RPMI8226 (cell line): ENCODE measurements at regions not wholly inside any gene's neighbourhood (a gene's known extent, or its start where the extent isn't known, plus 50 kb on each side); places are given as distances from the start of the nearest gene placed in this dataset.

ENCODE experiments used
- DNase-seq: peaks from one replicate; pipeline ENCODE4 v3.0.0-alpha.2; 2015

DNA sequence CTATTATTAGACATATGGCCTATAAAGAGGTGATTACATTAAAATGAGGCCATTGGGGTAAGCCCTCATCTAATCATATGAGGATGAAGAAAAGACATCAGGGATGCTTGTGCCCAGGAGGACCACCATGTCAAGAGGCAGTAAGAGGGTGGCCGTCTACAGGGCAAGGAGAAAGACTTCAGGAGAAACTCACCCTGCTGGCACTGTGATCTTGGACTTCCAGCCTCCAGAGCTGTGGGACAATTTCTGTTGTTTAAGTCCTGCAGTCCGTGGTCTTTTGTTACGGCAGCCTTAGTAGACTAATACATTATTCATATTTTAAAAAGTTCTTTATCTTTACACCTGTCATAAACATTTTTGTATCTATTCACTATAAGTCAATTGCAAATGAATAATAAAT lies 290.0 kb downstream of the PRL start:
- no peak for DNase-seq

DNA sequence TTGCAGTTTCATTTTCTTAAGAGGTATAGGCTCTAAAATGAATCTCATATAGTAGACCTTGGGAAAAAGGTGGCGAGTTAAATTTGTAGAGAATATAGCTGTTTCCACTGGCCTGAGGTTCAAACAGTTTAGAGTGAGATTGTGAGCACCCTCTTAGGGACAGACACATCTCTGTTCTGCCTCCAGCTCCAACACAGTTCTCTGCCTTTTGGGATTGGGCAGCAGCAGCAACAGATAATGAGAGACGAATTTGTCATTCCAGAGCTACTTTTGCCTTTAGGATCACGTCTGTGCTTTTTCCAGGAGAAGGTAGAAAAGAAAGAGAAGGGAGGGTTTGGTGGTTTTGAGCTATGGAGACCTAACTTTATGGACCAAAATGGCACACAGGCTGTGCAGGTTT lies 289.4 kb downstream of the PRL start:
- DNase-seq, result no peak

DNA sequence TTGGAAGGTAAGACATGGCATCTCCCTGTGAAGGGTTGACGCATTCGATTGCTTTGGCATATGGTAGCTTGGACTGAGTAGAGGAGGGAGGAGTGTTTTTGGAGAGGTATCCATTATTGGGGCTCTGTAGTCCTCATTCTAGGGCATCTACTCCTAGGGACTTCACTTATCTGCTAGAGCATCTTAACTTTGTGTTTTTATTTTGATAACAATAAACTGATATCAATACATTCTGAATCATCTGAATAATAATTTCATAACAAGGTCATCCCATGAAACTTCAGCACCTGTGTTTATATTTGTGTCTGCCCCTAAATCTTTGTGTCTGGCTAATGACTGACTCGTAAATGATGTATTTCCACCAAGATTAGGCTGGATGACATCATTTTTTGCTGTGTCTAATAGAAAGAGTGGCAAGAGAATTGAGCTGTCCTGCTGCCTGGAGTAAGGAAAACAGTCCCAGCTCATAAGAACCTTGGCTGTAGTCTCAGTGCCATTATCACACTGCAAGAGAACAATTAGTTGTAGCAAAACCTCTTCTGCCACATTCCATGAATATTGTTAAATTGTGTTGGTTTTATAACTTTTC lies 288.5 kb downstream of the PRL start:
- no peak for DNase-seq

DNA sequence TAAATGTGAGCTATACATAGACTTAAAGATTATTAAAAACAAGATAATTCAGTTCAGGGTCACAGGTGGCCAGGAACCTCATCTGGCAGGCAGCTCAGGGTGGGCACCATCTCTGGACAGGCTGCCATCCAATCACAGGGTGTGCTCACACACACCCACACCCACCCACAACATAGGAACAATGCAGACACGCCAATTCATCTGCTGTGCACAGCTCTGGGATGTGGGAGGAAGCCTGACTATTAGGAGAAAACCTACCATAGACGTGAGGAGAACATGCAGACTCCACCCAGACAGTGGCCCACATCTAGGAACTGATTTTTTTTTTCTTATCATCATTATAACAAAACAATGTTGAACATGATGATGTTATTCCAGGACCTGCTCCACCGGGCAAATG lies 286.7 kb downstream of the PRL start:
- DNase-seq, result no peak

DNA sequence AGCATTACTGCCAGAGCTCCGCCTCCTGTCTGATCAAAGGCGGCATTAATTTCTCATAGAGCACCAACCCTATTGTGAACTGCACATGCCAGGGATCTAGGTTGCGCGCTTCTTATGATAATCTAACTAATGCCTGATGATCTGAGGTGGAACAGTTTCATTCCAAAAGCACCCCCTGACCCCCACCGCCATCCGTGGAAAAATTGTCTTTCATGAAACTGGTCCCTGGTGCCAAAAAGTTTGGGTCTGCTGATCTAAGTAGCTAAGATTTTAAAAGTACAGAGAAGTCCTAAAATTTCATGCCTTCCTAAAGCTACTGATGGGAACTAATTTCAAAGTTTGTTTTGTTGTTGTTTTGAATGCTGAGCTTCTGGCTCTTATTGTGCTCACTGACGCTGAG lies 281.6 kb downstream of the PRL start:
- DNase-seq, result no peak

DNA sequence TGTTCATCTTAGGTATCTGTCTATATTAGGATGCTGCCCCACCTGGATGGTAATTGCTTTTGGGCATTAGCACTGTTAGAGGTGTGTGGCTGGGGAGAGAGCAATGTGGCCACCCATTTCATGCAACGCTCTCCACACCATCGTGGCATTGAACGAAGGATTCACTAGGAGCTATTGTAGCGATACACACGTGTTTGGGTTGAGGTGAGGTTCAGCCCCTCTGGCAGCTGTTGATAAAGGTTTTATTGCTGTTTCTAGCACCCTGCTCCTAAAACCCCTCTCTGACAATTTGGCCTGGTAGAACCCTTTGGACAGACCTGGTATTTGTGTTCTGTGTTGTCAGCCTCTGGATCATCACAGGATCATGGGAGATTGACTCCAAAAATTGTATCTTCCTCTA lies 280.9 kb downstream of the PRL start:
- DNase-seq, result no peak

DNA sequence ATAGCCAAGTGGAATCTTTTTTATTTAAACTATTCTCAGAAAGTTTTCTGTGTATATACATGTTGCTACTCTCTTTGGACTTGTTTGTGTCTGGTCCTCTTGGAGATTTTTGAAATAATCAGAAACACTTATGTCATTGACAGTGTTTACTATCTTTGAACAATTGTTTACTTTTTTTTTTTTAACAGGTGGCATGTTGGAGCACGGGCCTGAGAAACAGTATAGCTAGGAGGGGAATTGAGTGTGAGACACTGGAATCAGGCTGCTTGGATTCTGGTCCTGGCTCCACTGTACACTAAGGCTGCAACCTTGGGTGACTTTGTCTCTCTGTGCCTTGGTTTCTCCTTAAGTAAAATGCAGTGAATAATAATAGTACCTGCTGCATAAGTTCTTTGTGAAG lies 279.6 kb downstream of the PRL start:
- no peak for DNase-seq

DNA sequence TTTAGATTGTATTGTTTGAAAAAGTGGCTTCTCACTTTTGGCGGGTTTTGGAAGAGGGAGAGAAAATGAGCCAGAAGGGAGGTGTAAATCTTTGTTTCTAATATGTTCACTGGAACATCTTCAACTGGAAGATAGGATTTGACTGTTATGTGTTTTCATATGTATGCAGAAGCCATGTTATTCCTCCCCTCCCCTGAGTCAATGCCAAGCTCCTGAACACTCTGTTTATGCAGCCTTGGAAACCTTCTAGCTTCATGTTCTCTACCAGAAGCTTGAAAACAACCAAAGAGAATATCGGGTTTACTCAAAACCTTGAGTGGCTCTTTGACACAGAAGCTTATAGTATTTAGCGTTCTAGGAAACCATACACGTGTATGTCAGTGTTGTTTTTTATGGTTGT lies 279.1 kb downstream of the PRL start:
- no peak for DNase-seq

DNA sequence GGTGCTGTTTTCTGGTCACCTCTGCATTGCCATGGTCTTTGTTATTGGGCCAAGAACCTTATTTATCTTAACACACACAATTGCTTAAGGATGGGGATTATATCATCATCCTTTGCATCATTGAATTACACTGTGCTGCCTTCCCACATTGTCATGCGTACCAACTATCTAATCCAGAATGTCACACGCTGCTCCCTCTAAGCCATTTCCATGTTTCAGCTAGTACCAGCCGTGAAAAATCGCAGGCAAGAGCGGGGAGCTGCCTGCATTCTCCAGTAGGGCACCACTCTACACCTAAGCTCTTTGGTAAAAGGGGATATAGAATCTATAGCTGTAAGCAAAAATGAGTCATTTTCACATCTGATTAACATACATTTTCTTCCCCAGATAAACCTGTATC lies 277.0 kb downstream of the PRL start:
- no peak for DNase-seq

DNA sequence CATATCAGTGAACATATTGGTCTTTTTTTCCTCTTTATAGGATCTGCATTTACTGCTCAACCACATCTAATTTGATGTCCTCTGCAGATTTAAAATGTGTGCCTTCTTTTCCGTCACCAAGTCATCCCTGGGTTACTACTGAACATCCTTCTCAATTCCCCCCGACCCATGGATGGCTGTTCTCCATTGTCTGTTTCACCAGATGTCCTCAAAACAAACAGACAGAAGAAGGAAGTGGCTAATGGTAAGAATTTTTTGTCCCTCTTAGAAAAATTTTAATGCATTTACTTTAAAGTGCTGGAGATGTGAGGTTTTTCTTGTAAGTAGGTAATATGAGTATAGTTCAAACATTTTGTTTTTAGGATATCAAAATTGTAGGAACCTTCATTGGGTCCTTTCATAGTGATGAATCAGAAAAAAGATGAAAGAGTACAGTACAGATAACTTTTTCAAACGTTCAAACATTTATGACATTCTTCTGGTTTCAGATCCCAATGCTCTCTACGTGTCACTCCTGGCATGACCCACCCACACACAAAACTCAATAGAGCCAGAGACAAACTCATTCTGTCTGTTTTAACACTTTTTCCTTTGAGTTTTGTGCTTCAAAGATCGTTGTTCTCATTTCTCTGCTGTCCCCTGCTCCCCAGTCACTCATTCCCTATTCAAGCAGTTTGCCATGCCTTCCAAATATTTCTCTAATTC lies 276.4 kb downstream of the PRL start:
- no peak for DNase-seq

DNA sequence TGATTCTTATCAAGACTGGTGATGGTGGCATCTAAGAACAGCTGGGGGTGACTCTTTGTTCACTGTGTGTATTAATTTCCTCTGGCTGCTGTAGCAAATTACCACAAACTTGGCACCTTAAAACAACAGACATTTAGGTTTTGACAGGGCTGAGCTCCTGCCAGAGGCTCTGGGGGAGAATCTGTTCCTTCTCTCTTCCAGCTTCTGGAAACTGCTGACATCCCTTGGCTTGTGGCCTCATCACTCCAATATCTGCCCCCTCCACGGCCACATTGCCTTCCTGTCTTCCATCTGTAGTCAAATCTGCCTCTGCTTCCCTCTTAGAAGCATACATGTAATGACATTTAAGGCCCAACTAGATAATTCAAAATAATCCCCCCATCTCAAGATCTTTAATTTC lies 274.9 kb downstream of the PRL start:
- no peak for DNase-seq

DNA sequence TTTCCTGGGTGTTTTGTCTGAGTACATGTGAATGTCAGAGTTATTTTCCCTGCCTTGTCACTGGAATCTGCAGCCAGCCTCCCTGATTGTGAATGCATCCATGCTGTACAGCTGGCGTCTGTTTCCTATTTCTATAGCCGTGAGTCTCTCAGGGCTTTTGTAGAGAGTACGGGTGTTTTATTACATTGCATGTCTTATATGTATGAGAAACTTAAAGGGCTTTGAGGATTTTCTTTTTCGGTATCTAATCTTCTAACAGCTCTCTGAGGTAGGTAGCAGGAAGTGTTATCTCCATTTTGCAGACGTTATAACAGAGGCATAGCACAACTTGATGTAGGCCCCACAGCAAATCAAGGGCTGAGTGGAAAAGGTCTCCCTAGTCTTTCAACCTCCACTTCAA lies 272.9 kb downstream of the PRL start:
- no peak for DNase-seq

DNA sequence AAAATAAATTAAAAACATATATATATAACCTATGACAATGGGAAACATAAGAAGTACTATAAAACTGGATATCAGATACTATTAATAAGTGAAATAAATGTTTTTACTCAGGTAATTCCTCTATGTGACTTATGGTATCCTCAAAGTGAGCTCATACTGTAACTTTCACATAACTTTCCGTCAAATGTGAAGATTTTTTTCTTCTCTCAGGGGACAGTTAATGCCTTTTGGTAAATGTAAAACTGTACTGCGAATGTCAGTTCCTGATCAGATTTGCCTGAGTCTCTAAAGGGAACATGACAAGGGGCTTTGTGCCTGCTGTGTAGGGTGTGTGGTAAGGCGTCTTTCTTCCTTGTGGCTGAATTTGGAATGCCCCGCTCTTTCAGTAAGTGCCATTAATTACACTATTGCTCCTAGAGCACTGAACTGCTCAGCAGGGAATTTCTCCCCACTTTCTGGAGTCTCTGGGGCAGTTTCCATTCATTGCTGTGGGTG lies 271.8 kb downstream of the PRL start:
- no peak for DNase-seq

DNA sequence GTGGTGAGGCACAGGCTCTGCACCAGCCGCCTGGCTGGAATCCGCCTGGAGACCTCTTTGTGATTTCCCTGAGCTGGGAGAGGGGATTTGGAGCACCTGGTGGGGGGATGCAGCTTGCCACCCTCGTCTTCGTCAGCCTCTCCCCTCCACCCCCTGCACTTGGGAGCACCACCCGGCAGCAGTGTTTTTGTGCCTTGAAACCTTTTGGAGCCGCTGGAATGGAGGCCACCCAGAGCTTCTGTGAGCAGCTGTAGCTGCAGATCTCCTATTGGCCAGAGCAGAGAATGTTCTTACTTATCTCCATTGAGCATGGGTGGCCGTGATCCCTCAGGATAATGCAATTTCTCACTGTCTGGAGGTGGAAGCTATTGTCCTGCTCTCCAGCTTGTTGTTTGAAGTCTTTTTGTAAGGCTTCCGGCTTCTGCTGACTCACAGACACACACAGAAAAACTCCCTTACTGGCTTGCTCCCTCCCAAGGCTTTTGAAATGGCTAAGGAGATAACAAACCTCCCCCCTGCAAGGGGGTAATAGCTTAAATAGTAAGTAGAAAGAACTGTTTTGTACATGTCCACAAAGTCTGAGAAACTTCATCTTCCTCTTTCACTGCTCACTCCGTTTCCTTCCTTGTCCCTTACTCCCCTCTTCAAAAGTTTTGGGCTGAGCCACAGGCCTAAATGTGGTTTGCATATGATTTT lies 271.2 kb downstream of the PRL start:
- DNase-seq, result no peak

DNA sequence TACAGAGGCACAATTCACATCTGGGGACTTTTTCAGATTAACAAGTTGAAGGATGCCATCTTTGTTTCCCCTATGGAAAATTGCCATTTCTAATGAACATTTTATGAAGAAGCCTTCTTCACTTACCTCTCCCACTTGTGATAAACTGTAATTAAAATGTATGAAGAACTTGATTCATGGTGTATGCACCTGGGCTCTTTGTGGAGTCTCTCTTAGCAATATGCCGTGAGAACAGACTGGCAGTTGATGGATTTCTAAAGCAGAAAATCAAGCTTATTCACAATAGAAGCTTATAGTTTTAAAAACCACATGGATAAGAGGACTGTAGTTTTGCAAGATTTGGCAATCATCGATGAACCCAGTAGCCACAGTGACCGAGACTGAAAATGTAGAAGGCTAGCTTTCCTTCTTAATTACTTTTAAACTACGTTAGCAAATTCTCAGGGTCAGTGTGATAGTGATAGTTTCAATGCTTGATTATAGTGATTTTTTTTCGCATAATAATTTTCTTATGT lies 270.6 kb downstream of the PRL start:
- no peak for DNase-seq

DNA sequence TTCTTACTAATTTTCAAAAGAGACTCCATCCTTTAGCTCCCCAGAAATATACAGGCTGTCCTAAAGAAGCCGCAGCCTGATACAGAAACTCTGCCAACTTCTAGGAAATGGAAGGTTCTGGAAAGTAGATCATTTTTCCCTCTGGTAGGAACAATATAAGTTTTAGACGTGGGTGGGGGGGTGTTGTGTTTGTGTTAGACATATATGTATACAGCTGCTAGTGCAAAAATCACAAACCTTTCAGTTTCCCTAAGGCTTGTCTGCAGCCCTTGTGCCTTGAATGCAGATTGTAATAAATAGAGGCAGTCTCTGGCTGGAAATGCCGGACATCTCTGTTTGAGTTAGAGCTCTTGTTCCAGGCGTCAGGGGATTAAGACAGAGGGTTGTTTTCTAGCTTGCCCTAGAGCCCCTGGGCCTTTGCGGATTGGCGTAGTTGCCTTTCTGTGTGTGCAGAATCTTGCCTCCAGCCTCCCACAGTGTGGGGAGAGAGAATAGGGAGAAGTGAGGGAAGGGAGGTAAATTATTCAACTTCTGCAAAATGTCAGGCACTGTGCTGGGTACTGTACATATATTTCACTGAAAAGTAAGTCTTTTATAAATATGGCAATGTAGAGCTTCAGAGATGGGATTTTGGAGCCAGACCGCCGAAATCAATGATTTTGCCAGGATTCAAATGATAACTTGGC lies 269.7 kb downstream of the PRL start:
- no peak for DNase-seq

DNA sequence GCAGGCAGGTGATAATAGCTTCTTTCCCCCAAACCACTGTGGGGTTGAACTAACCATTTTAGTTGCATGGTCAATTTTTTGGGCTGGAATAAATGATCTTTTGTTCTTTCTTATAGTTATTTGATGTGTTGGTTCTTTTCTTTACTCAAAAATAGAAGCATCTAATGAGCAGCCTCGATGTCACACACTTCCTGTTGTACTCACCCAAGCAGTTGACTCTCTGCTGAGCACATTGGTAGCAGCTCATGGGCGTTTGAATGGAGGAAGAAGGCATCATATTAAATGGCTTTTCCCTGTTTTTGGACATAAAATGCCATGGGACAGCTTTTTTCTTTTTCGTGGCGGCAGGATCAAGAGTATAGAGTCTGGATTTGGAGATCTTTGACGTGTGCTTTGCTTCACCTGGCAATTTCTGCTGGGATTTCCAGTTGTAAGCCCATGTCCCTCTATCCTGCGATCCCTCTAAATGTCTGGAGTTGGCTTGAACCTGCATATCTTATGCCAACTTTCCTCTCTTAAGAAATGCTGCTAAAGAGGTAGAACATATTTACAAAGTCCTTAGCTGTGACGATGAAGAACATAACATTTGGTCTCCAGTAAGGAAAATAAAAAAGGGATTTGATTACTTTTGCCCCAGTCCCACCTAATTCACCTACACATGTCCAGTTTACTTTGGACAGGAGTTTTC lies 268.3 kb downstream of the PRL start:
- no peak for DNase-seq

DNA sequence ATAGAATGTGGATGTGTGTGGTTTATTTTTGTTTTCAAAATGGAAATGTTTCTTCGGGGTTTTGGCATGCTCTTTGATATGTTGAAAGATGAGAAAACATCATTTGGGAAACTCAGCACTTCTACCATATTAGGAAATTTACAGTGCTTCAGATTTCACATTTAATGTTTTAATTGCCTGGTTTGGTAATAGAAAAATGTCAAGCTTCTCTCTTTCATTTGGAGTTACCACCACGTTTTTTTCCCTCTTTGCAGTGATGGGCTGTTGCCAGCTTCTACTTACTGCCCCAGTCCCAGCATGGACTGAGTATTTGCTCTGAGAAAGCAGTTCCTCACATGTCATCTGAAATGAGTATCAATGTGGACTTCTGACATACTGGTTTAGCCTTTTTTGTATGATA lies 267.7 kb downstream of the PRL start:
- no peak for DNase-seq

DNA sequence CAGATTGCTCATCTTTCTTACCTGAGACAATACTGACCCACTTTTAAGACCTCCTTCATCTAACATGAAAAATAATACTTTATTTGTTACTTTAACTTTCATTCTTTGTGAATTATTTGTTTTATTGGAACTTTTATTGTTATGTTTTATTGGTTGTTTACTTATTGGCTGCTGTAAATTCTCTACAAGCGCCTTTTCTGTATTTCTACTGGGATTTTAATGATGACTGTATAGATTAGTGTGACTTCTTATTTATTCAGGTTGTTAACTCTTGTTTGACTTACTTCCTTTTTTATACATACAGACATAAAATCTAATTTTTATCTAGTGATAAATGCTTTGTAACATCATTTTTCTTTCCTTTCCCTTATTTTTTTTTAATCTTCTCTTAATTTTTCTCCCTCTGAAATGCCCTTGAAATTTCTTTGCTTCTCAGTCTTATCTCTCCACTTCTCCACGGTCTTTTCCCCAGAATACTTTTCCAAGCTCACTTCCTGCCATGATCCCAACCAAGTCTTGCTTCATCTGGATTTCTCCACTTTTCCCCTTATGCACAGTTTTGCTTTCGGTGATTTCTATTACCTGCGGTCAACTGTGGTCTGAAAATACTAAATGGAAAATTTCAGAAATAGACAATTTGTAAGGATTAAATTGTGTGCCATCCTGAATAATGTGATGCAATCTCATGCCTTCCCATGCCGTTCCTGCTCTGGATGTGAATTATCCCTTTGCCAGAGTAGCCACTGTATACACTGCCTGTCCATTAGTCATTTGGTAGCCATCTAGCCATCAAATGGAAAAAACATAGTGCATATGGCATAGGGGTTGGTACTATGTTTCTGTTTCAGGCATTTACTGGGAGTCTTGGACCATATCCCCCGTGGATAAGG lies 265.9 kb downstream of the PRL start:
- DNase-seq, result no peak

DNA sequence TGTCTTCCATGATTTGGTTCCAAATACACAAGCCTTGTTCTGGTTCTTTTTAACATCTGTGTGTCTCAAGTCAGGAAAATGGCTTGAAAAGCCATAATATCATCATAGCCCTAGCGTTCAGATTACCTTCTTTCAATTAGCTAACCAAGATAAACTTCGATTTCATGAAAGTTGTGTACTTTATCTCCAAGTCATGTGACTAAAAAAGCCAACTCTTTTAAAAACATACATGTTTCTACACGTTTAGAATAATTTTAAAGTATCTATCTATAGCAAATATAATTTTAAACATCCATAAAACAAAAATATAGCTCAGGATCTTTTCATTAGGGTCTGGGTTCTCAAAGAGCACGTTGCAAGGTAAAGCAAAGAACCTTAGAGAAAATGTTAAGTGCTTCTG lies 261.1 kb downstream of the PRL start:
- no peak for DNase-seq

DNA sequence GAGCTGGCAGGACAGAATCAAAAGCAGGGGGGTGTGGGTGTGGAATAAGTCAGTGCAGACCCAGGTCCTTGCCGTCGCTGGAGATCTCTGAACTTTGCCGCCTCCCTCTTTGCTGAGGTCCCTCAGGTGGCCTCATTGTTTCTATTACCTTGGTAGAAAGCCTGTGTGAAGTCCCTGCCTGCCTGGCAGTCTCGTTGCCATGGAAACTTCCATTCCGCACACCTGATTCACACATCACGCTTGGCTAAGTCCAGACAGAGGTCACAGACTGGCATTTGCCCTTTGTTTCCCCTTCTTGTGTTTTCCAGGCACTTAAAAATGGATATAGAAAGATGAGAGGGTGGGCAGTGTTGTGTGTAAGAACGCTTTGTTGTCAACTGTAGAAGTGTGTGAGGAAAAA lies 260.6 kb downstream of the PRL start:
- peak; percentile 31 for DNase-seq

DNA sequence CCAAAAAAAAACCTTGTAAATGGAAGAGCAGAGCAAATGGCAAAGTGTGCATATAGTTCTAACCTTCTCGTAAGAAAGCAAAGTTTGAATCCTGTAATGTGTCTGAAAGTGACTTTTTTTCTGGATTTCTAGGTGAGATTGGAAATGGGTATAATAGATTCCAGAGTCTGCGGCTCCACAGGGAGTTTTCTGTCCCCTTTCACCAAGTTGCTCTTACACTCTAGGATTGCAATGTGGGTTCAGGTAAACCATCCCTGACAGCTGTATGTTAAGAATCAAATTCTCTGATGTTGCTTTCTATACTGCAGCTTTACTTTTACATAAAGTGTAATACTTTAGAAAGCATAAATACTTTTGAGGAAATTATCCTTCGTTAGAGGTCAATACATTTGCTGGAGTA lies 260.1 kb downstream of the PRL start:
- no peak for DNase-seq
